ENCODE measurements at regions not wholly inside any gene's neighbourhood (a gene's known extent, or its start where the extent isn't known, plus 50 kb on each side); places are given as distances from the start of the nearest gene placed in this dataset.

DNA sequence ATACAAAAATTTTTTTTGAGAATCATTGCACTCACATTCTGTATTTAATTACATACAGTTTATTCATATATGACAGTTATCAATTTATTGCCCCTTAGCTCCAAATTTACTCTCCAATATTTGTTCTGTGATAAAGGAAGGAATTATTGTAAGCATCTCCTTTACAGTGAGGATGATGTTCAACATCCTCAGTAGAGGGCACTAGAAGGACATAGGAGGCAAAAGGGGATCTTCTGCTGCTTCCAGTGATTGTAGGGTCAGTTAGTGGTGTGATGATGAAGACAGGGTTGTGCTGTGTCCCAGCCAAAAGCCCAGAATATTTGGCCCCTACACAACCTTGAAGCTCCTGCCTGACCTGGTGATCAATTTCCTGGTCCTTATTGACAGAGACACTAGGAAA lies 89.9 kb upstream of the DCBLD2 start:
- TF ChIP-seq, protein P1, sequence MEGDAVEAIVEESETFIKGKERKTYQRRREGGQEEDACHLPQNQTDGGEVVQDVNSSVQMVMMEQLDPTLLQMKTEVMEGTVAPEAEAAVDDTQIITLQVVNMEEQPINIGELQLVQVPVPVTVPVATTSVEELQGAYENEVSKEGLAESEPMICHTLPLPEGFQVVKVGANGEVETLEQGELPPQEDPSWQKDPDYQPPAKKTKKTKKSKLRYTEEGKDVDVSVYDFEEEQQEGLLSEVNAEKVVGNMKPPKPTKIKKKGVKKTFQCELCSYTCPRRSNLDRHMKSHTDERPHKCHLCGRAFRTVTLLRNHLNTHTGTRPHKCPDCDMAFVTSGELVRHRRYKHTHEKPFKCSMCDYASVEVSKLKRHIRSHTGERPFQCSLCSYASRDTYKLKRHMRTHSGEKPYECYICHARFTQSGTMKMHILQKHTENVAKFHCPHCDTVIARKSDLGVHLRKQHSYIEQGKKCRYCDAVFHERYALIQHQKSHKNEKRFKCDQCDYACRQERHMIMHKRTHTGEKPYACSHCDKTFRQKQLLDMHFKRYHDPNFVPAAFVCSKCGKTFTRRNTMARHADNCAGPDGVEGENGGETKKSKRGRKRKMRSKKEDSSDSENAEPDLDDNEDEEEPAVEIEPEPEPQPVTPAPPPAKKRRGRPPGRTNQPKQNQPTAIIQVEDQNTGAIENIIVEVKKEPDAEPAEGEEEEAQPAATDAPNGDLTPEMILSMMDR (IDR thresholded peaks at IDR 0.05): no peak
- TF ChIP-seq EP300 (IDR thresholded peaks at IDR 0.05): no peak
- TF ChIP-seq POLR2AphosphoS5 (IDR thresholded peaks at IDR 0.05): no peak

Measured in gastroesophageal sphincter (tissue), 3 donors.